ENCODE measurements at regions not wholly inside any gene's neighbourhood (a gene's known extent, or its start where the extent isn't known, plus 50 kb on each side); places are given as distances from the start of the nearest gene placed in this dataset.

GRCh38 chr3:95168526-95168925 lies 1105.7 kb downstream of the NSUN3 start:
- no peaks in the 10 kb centered on the region for H3K27me3 ChIP-seq (ENCODE audit: low read length)
- TF ChIP-seq EZH2phosphoT487 (IDR thresholded peaks at IDR 0.05; ENCODE audit: borderline replicate concordance, low read length), result no peak
- no peak for TF ChIP-seq EZH2 (IDR thresholded peaks at IDR 0.05; ENCODE audit: low read length, unreplicated experiment)
- no peak for TF ChIP-seq CTCF (conservative IDR thresholded peaks at IDR 0.05; ENCODE audit: low read depth, low read length)
- DNase-seq (no peak), ATAC-seq (no peak)
- no TSS peak for BruUV-seq (replicated peaks)
- no peaks in the 10 kb centered on the region for H3K79me2 ChIP-seq (ENCODE audit: low read length)
- no peak overlapping the region for H3K9ac ChIP-seq (ENCODE audit: low read length)
- H3K4me3 ChIP-seq (ENCODE audit: low read length), result no peak overlapping the region
- no peak overlapping the region for H3K4me2 ChIP-seq (ENCODE audit: low read length)
- H4K20me1 ChIP-seq (ENCODE audit: low read length), result no peaks in the 10 kb centered on the region
- POLR2A ChIA-PET (ENCODE audit: unreplicated experiment), result no interaction called here
- CTCF ChIA-PET, result no interaction called here
- H3K9me2 ChIP-seq (replicated peaks; ENCODE audit: low read length), result no peaks in the 10 kb centered on the region
- H3F3A ChIP-seq (ENCODE audit: low read length, unreplicated experiment), result no peaks in the 10 kb centered on the region
- H3K4me1 ChIP-seq (ENCODE audit: insufficient read depth, low read length), result no peaks in the 10 kb centered on the region
- no peak overlapping the region for H3K27ac ChIP-seq (ENCODE audit: low read length)
- intact Hi-C loops (cut with micrococcal nuclease), result no loop called here
- H3K36me3 ChIP-seq (ENCODE audit: low read depth, low read length), result no peaks in the 10 kb centered on the region
- no peaks in the 10 kb centered on the region for H3K9me3 ChIP-seq (ENCODE audit: low read length)
- H2AFZ ChIP-seq (ENCODE audit: low read length), result no peak overlapping the region

- TF ChIP-seq EZH2phosphoT487 (IDR thresholded peaks at IDR 0.05; ENCODE audit: borderline replicate concordance, low read length), result no peak
- TF ChIP-seq CTCF (conservative IDR thresholded peaks at IDR 0.05; ENCODE audit: low read depth, low read length), result no peak
- no peak for TF ChIP-seq EZH2 (IDR thresholded peaks at IDR 0.05; ENCODE audit: low read length, unreplicated experiment)
- no peaks in the 10 kb centered on the region for H3K79me2 ChIP-seq (ENCODE audit: low read length)
- H4K20me1 ChIP-seq (ENCODE audit: low read length), result no peaks in the 10 kb centered on the region
- H3K27me3 ChIP-seq (ENCODE audit: low read length), result no peaks in the 10 kb centered on the region
- H3K9me2 ChIP-seq (replicated peaks; ENCODE audit: low read length), result no peaks in the 10 kb centered on the region
- no TSS peak for BruUV-seq (replicated peaks)
- H3K4me2 ChIP-seq (ENCODE audit: low read length), result no peak overlapping the region
- no peak overlapping the region for H3K4me3 ChIP-seq (ENCODE audit: low read length)
- intact Hi-C loops (cut with micrococcal nuclease), result no loop called here
- H3K36me3 ChIP-seq (ENCODE audit: low read depth, low read length), result no peaks in the 10 kb centered on the region
- H3K27ac ChIP-seq (ENCODE audit: low read length), result no peak overlapping the region
- ChIA-PET CTCF (interaction anchor here (0.6 kb wide), 1 partner anchor 268 kb away, joined by 3 read pairs; no protein-coding TSS in a partner anchor), POLR2A (ENCODE audit: unreplicated experiment) (interaction anchor here (0.6 kb wide), 1 partner anchor 132 kb away, joined by 4 read pairs; no protein-coding TSS in a partner anchor)
- H3K9me3 ChIP-seq (ENCODE audit: low read length), result no peaks in the 10 kb centered on the region
- no peak for ATAC-seq
- H3F3A ChIP-seq (ENCODE audit: low read length, unreplicated experiment), result no peaks in the 10 kb centered on the region
- H2AFZ ChIP-seq (ENCODE audit: low read length), result no peak overlapping the region
- no peaks in the 10 kb centered on the region for H3K4me1 ChIP-seq (ENCODE audit: insufficient read depth, low read length)
- no peak overlapping the region for H3K9ac ChIP-seq (ENCODE audit: low read length)
- no peak for DNase-seq
Observed at GRCh38 chr3:95172164-95172943, 1109.5 kb downstream of the NSUN3 start.

- intact Hi-C loops (cut with micrococcal nuclease), result no loop called here
- H3K4me3 ChIP-seq (ENCODE audit: low read length), result no peak overlapping the region
Observed at GRCh38 chr3:95177096-95177495, 1114.2 kb downstream of the NSUN3 start.

More at GRCh38 chr3:95177096-95177495, 1114.2 kb downstream of the NSUN3 start:
- Histone ChIP-seq H3K9me3 (ENCODE audit: low read length) (no peaks in the 10 kb centered on the region), H2AFZ (ENCODE audit: low read length) (no peak overlapping the region), H3K4me1 (ENCODE audit: insufficient read depth, low read length) (no peaks in the 10 kb centered on the region), H3K79me2 (ENCODE audit: low read length) (no peaks in the 10 kb centered on the region), H3K9me2 (replicated peaks; ENCODE audit: low read length) (no peaks in the 10 kb centered on the region), H3K4me2 (ENCODE audit: low read length) (no peak overlapping the region), H4K20me1 (ENCODE audit: low read length) (no peaks in the 10 kb centered on the region), H3K27ac (ENCODE audit: low read length) (no peak overlapping the region), H3F3A (ENCODE audit: low read length, unreplicated experiment) (no peaks in the 10 kb centered on the region), H3K36me3 (ENCODE audit: low read depth, low read length) (no peaks in the 10 kb centered on the region), H3K9ac (ENCODE audit: low read length) (no peak overlapping the region), H3K27me3 (ENCODE audit: low read length) (no peaks in the 10 kb centered on the region)
- no TSS peak for BruUV-seq (replicated peaks)
- CTCF ChIA-PET, result no interaction called here
- ATAC-seq, result no peak
- no peak for TF ChIP-seq EZH2phosphoT487 (IDR thresholded peaks at IDR 0.05; ENCODE audit: borderline replicate concordance, low read length)
- TF ChIP-seq EZH2 (IDR thresholded peaks at IDR 0.05; ENCODE audit: low read length, unreplicated experiment), result no peak
- no peak for TF ChIP-seq CTCF (conservative IDR thresholded peaks at IDR 0.05; ENCODE audit: low read depth, low read length)
- no peak for DNase-seq
- POLR2A ChIA-PET (ENCODE audit: unreplicated experiment), result no interaction called here

All from PC-3 (cell line).